ENCODE measurements at regions not wholly inside any gene's neighbourhood (a gene's known extent, or its start where the extent isn't known, plus 50 kb on each side); places are given as distances from the start of the nearest gene placed in this dataset.

- Histone ChIP-seq H2AFZ (ENCODE audit: low read depth) (no peak overlapping the region), H3K4me1 (ENCODE audit: control insufficient read depth in 1 of 2, insufficient read depth in 2 of 2, low read depth in 1 of 2, low read length in 1 of 2) (peaks cover 0 to 20% of the 10 kb centered on the region in 2 experiments; a peak in 2 of 4 replicates), H3K27me3 (ENCODE audit: insufficient read depth) (no peaks in the 10 kb centered on the region), H4K20me1 (ENCODE audit: insufficient read depth) (no peaks in the 10 kb centered on the region), H3K36me3 (replicated peaks in 1 of 2; ENCODE audit: control insufficient read depth in 1 of 2, insufficient read depth in 2 of 2, low read length in 1 of 2) (no peaks in the 10 kb centered on the region), H3K9ac (no peak overlapping the region), H3K9me2 (no peaks in the 10 kb centered on the region), H3F3A (replicated peaks; ENCODE audit: insufficient read depth) (no peaks in the 10 kb centered on the region), H3K9me3 (no peaks in the 10 kb centered on the region), H3K4me2 (no peak overlapping the region), H3K79me2 (ENCODE audit: insufficient read depth) (no peaks in the 10 kb centered on the region), H3K4me3 (ENCODE audit: low read depth in 2 of 2, low read length in 1 of 2) (no peak overlapping the region), H3K27ac (ENCODE audit: low read depth in 2 of 2, low read length in 1 of 2) (no peak overlapping the region)
- ChIA-PET POLR2A (no interaction called here), CTCF (no interaction called here)
- DNase-seq: no peak
- no peak for TF ChIP-seq IRF3 (IDR thresholded peaks at IDR 0.05; ENCODE audit: low read depth, low read length)
- TF ChIP-seq GATA2 (CRISPR knock-in tag; IDR thresholded peaks at IDR 0.05): no peak
- TF ChIP-seq MXI1 (IDR thresholded peaks at IDR 0.05; ENCODE audit: low read depth, low read length): no peak
- no peak for TF ChIP-seq EP300 (IDR thresholded peaks at IDR 0.05; ENCODE audit: borderline replicate concordance in 1 of 2, low read depth in 1 of 2, low read length in 1 of 2)
- no peak for TF ChIP-seq SMC3 (IDR thresholded peaks at IDR 0.05; ENCODE audit: low read depth, low read length)
- no peak for TF ChIP-seq ELF1 (IDR thresholded peaks at IDR 0.05)
- TF ChIP-seq YY1 (IDR thresholded peaks at IDR 0.05; ENCODE audit: low read depth): no peak
- no peak for TF ChIP-seq FOSL2 (IDR thresholded peaks at IDR 0.05; ENCODE audit: borderline replicate concordance, low read depth)
- no peak for TF ChIP-seq GABPA (IDR thresholded peaks at IDR 0.05; ENCODE audit: low read depth)
- no peak for TF ChIP-seq ZBTB33 (IDR thresholded peaks at IDR 0.05; ENCODE audit: borderline replicate concordance, low read depth)
- no peak for TF ChIP-seq RAD21 (IDR thresholded peaks at IDR 0.05; ENCODE audit: low read length)
- WGBS (ENCODE audit: low lambda C conversion rate): 59% methylated on average over 5 of the region's 7 CpGs
Measured at GRCh38 chr1:57889676-57890320, 465.9 kb upstream of the DAB1 start.

GRCh38 chr1:57887964-57888491, 464.2 kb upstream of the DAB1 start:
- 75% methylated on average over 5 of the region's 5 CpGs for WGBS (ENCODE audit: low lambda C conversion rate)
- H3K4me2 ChIP-seq: no peak overlapping the region
- no peaks in the 10 kb centered on the region for H3K9me3 ChIP-seq
- CTCF ChIA-PET: no interaction called here
- no peak overlapping the region for H3K9ac ChIP-seq
- H3K79me2 ChIP-seq (ENCODE audit: insufficient read depth): no peaks in the 10 kb centered on the region
- no peak for DNase-seq
- H2AFZ ChIP-seq (ENCODE audit: low read depth): no peak overlapping the region
- no peaks in the 10 kb centered on the region for H3K36me3 ChIP-seq (replicated peaks in 1 of 2; ENCODE audit: control insufficient read depth in 1 of 2, insufficient read depth in 2 of 2, low read length in 1 of 2)
- no peak overlapping the region for H3K27ac ChIP-seq (ENCODE audit: low read depth in 2 of 2, low read length in 1 of 2)
- POLR2A ChIA-PET: no interaction called here
- no peaks in the 10 kb centered on the region for H3K9me2 ChIP-seq
- no peak overlapping the region for H3K4me3 ChIP-seq (ENCODE audit: low read depth in 2 of 2, low read length in 1 of 2)
- H3F3A ChIP-seq (replicated peaks; ENCODE audit: insufficient read depth): no peaks in the 10 kb centered on the region
- H3K27me3 ChIP-seq (ENCODE audit: insufficient read depth): no peaks in the 10 kb centered on the region
- no peaks in the 10 kb centered on the region for H4K20me1 ChIP-seq (ENCODE audit: insufficient read depth)
- H3K4me1 ChIP-seq (ENCODE audit: control insufficient read depth in 1 of 2, insufficient read depth in 2 of 2, low read depth in 1 of 2, low read length in 1 of 2): peaks cover 0 to 16% of the 10 kb centered on the region in 2 experiments; a peak in 2 of 4 replicates
- TF ChIP-seq NFIC (IDR thresholded peaks at IDR 0.05; ENCODE audit: borderline replicate concordance) (no peak), TCF12 (IDR thresholded peaks at IDR 0.05) (no peak), SMC3 (IDR thresholded peaks at IDR 0.05; ENCODE audit: low read depth, low read length) (no peak), FOSL2 (IDR thresholded peaks at IDR 0.05; ENCODE audit: borderline replicate concordance, low read depth) (no peak), SIN3A (IDR thresholded peaks at IDR 0.05; ENCODE audit: borderline replicate concordance, low read depth, low read length) (no peak), ELF1 (IDR thresholded peaks at IDR 0.05) (no peak), EP300 (IDR thresholded peaks at IDR 0.05; ENCODE audit: borderline replicate concordance in 1 of 2, low read depth in 1 of 2, low read length in 1 of 2) (no peak), RAD21 (IDR thresholded peaks at IDR 0.05; ENCODE audit: low read length) (no peak), FOXJ3 (CRISPR knock-in tag; IDR thresholded peaks at IDR 0.05) (no peak), IRF3 (IDR thresholded peaks at IDR 0.05; ENCODE audit: low read depth, low read length) (no peak), TAF1 (IDR thresholded peaks at IDR 0.05; ENCODE audit: borderline replicate concordance, low read depth, low read length) (no peak), USF2 (IDR thresholded peaks at IDR 0.05; ENCODE audit: borderline replicate concordance, low read depth, low read length) (no peak), FOXM1 (IDR thresholded peaks at IDR 0.05; ENCODE audit: low read depth) (no peak), RXRA (IDR thresholded peaks at IDR 0.05; ENCODE audit: borderline replicate concordance, low read depth) (no peak), CHD2 (IDR thresholded peaks at IDR 0.05; ENCODE audit: low read length, partially characterized antibody) (no peak), RFX5 (IDR thresholded peaks at IDR 0.05; ENCODE audit: low read length) (no peak), RCOR1 (IDR thresholded peaks at IDR 0.05; ENCODE audit: low read length) (no peak)

All from SK-N-SH (cell line).